Adrenal gland (tissue), 9 donors: ENCODE measurements at regions not wholly inside any gene's neighbourhood (a gene's known extent, or its start where the extent isn't known, plus 50 kb on each side); places are given as distances from the start of the nearest gene placed in this dataset.

Experiments
- DNase-seq, 7 donors: peaks; one replicate each; pipeline ENCODE4 v3.0.0-alpha.2; 2019 to 2020
- H3K27ac ChIP-seq, 5 donors: fragments of 200-600 bp; sonication (generic) in 4 of 5; 1 replicate in 3 of 5; 2 replicates in 2 of 5; pipeline versions ENCODE4 v1.5.1 to v1.8.0; 2016 to 2020; ENCODE audit warnings: mild to moderate bottlenecking in 1 of 5
- H3K27me3 ChIP-seq: fragments of 200-600 bp; 2 replicates; pipeline ENCODE4 v1.8.0; 2021
- H3K36me3 ChIP-seq, 2 donors: fragments of 200-600 bp; replicated peaks in 1 of 2; 1 replicate in 1 of 2; 2 replicates in 1 of 2; pipeline versions ENCODE4 v1.5.1 to v1.8.0; 2018 to 2022
- H3K4me1 ChIP-seq, 2 donors: fragments of 200-600 bp; replicated peaks in 1 of 2; 1 replicate in 1 of 2; 2 replicates in 1 of 2; pipeline versions ENCODE4 v1.5.1 to v1.8.0; 2018 to 2021
- H3K4me3 ChIP-seq, 4 donors: fragments of 200-600 bp; sonication (generic) in 3 of 4; one replicate each; pipeline ENCODE4 v1.5.1; 2016 to 2018
- H3K9me3 ChIP-seq, 3 donors: fragments of 200-600 bp; sonication (generic) in 1 of 3; replicated peaks in 1 of 3; 1 replicate in 2 of 3; 2 replicates in 1 of 3; pipeline versions ENCODE4 v1.5.1 to v1.8.0; 2016 to 2021
- POLR2A ChIP-seq, 2 donors: fragments of 450-650 bp; IDR thresholded peaks; one replicate each; pipeline ENCODE4 v1.6.1; 2017; ENCODE audit warnings: antibody characterized with exemption in 2 of 2, mild to moderate bottlenecking in 2 of 2, moderate library complexity in 1 of 2
- WGBS, 4 donors: extraction: QIAGEN DNeasy Blood & Tissue Kit in 2 of 4; methylation state at CpG; one replicate each; pipeline versions ENCODE4 v1.1.5 to v1.1.7; 2013 to 2017; 5-methylcytosine and 5-hydroxymethylcytosine counted together
- intact Hi-C, 2 donors: fragments of 100-400 bp; cut with DNase I; formaldehyde crosslinking; loops; one replicate each; pipeline versions ENCODE4 v1.14.1 to v1.15.0; 2022 to 2023
- TF ChIP-seq, protein P1 (sequence below), 6 experiments: fragments of 450-650 bp in 4 of 6; fragments of 200-600 bp in 2 of 6; sonication (generic) in 1 of 6; IDR thresholded peaks; 1 replicate in 5 of 6; 2 replicates in 1 of 6; pipeline versions ENCODE4 v1.5.1 to v1.8.0; 2016 to 2021; ENCODE audit warnings: antibody characterized with exemption in 6 of 6, mild to moderate bottlenecking in 2 of 6, moderate library complexity in 1 of 6
- donor health status: healthy with polysubstance abuse.
- donor health status: Bipolar disorder and iron deficiency.
- donor health status: DM: yes; HTN: yes; CAD: no.
- donor health status: DM: no; HTN: no; CAD: no.
- donor health status: DM: no; HTN: no; CAD: no.

GRCh38 chr3:165645191-165645590 lies 192.0 kb downstream of the BCHE start:
- no peaks in the 10 kb centered on the region for H3K36me3 ChIP-seq
- H3K4me3 ChIP-seq, result no peak overlapping the region
- no peaks in the 10 kb centered on the region for H3K9me3 ChIP-seq
- H3K27ac ChIP-seq, result no peak overlapping the region
- 80 to 95% (median 90%) methylated on average over 2 of the region's 2 CpGs for WGBS, 4 donors
- H3K4me1 ChIP-seq, result peaks cover 0 to 7% of the 10 kb centered on the region in 2 donors
- intact Hi-C loops, result no loop called here
- no peaks in the 10 kb centered on the region for H3K27me3 ChIP-seq
- TF ChIP-seq, protein P1, sequence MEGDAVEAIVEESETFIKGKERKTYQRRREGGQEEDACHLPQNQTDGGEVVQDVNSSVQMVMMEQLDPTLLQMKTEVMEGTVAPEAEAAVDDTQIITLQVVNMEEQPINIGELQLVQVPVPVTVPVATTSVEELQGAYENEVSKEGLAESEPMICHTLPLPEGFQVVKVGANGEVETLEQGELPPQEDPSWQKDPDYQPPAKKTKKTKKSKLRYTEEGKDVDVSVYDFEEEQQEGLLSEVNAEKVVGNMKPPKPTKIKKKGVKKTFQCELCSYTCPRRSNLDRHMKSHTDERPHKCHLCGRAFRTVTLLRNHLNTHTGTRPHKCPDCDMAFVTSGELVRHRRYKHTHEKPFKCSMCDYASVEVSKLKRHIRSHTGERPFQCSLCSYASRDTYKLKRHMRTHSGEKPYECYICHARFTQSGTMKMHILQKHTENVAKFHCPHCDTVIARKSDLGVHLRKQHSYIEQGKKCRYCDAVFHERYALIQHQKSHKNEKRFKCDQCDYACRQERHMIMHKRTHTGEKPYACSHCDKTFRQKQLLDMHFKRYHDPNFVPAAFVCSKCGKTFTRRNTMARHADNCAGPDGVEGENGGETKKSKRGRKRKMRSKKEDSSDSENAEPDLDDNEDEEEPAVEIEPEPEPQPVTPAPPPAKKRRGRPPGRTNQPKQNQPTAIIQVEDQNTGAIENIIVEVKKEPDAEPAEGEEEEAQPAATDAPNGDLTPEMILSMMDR (IDR thresholded peaks at IDR 0.05), result no peak
- TF ChIP-seq POLR2A (IDR thresholded peaks at IDR 0.05), result no peak
- no peak for DNase-seq

DNA sequence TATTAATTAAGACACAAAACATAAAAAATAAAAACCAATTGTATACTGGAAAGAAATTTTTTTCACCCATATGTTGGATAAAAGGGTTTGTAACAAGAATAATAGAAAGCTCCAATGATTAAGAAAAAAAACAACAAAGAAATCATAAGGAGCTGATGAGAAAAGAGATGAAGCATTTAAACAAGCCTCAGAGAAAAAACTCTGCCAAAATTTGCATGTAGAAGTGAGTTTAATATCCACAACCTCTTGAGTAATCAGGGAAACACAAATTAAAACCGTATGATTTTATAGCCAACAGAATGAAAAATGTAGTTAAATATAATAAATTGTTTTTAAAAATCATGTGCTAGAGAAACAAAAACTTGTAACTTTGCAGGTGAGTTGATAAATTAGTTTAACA lies 192.9 kb downstream of the BCHE start:
- H3K9me3 ChIP-seq, result no peaks in the 10 kb centered on the region
- H3K4me3 ChIP-seq, result no peak overlapping the region
- no peak overlapping the region for H3K27ac ChIP-seq
- peaks cover 0 to 7% of the 10 kb centered on the region in 2 donors for H3K4me1 ChIP-seq
- intact Hi-C loops, result no loop called here
- no peak for DNase-seq
- H3K27me3 ChIP-seq, result no peaks in the 10 kb centered on the region
- 68 to 79% (median 74%) methylated on average over 1 of the region's 1 CpG for WGBS, 4 donors
- TF ChIP-seq POLR2A (IDR thresholded peaks at IDR 0.05), result no peak
- TF ChIP-seq, protein P1 (IDR thresholded peaks at IDR 0.05), result no peak
- H3K36me3 ChIP-seq, result no peaks in the 10 kb centered on the region

- WGBS, 4 donors, result 77 to 85% (median 81%) methylated on average over 2 of the region's 2 CpGs
- TF ChIP-seq, protein P1 (IDR thresholded peaks at IDR 0.05), result no peak
- no peak for TF ChIP-seq POLR2A (IDR thresholded peaks at IDR 0.05)
- no peaks in the 10 kb centered on the region for H3K9me3 ChIP-seq
- H3K27ac ChIP-seq, result no peak overlapping the region
- intact Hi-C loops, result no loop called here
- H3K36me3 ChIP-seq, result no peaks in the 10 kb centered on the region
- H3K27me3 ChIP-seq, result no peaks in the 10 kb centered on the region
- DNase-seq, result no peak
- H3K4me3 ChIP-seq, result no peak overlapping the region
- H3K4me1 ChIP-seq, result peaks cover 0 to 7% of the 10 kb centered on the region in 2 donors
Observed at GRCh38 chr3:165643425-165643824, 193.8 kb downstream of the BCHE start.

GRCh38 chr3:165642761-165643420 lies 194.3 kb downstream of the BCHE start:
- peak; percentile 55 to 83 (median 63) for DNase-seq
- H3K27ac ChIP-seq, result no peak overlapping the region
- no peak overlapping the region for H3K4me3 ChIP-seq
- 22 to 29% (median 26%) methylated on average over 4 of the region's 4 CpGs for WGBS, 4 donors
- no peaks in the 10 kb centered on the region for H3K9me3 ChIP-seq
- no peaks in the 10 kb centered on the region for H3K36me3 ChIP-seq
- H3K27me3 ChIP-seq, result no peaks in the 10 kb centered on the region
- no peak for TF ChIP-seq POLR2A (IDR thresholded peaks at IDR 0.05)
- TF ChIP-seq, protein P1 (IDR thresholded peaks at IDR 0.05), result no peak
- peaks cover 0 to 7% of the 10 kb centered on the region in 2 donors for H3K4me1 ChIP-seq
- intact Hi-C loops, result no loop called here
